NCI-H1417 treated with DMSO at 0.1 percent for 48 hours (cell line): ENCODE measurements at regions not wholly inside any gene's neighbourhood (a gene's known extent, or its start where the extent isn't known, plus 50 kb on each side); places are given as distances from the start of the nearest gene placed in this dataset.

ENCODE experiments used
- DNase-seq: peaks from one replicate; lab custom pipeline; 2025; lab: John Stamatoyannopoulos, UW

- no peak for DNase-seq
Measured at GRCh38 chr7:15916681-15917380, 230.3 kb upstream of the MEOX2 start.

GRCh38 chr7:15915686-15916293, 229.3 kb upstream of the MEOX2 start:
- DNase-seq, result no peak

GRCh38 chr7:15914611-15915010, 228.1 kb upstream of the MEOX2 start:
- no peak for DNase-seq

GRCh38 chr7:15906436-15906835, 220.0 kb upstream of the MEOX2 start:
- DNase-seq, result no peak

- no peak for DNase-seq
Measured at GRCh38 chr7:15905251-15906040, 219.0 kb upstream of the MEOX2 start.

- DNase-seq, result no peak
Measured at GRCh38 chr7:15891151-15891881, 204.8 kb upstream of the MEOX2 start.

- DNase-seq, result no peak
Measured at GRCh38 chr7:15889507-15889906, 203.0 kb upstream of the MEOX2 start.

- no peak for DNase-seq
Measured at GRCh38 chr7:15888090-15888489, 201.6 kb upstream of the MEOX2 start.

- DNase-seq, result no peak
Measured at GRCh38 chr7:15886626-15887025, 200.1 kb upstream of the MEOX2 start.

GRCh38 chr7:15885678-15886077, 199.2 kb upstream of the MEOX2 start:
- DNase-seq, result no peak

GRCh38 chr7:15874774-15875173, 188.3 kb upstream of the MEOX2 start:
- DNase-seq, result no peak

GRCh38 chr7:15870347-15870746, 183.9 kb upstream of the MEOX2 start:
- DNase-seq, result no peak

- DNase-seq, result no peak
Measured at GRCh38 chr7:15867441-15867840, 181.0 kb upstream of the MEOX2 start.

GRCh38 chr7:15866753-15867152, 180.3 kb upstream of the MEOX2 start:
- DNase-seq, result no peak

GRCh38 chr7:15864626-15864991, 178.1 kb upstream of the MEOX2 start:
- no peak for DNase-seq

GRCh38 chr7:15863951-15864625, 177.6 kb upstream of the MEOX2 start:
- DNase-seq, result no peak

- DNase-seq, result no peak
Measured at GRCh38 chr7:15862781-15863165, 176.3 kb upstream of the MEOX2 start.

- no peak for DNase-seq
Measured at GRCh38 chr7:15862016-15862780, 175.7 kb upstream of the MEOX2 start.

GRCh38 chr7:15860264-15860949, 173.9 kb upstream of the MEOX2 start:
- no peak for DNase-seq

- DNase-seq, result no peak
Measured at GRCh38 chr7:15857026-15857425, 170.5 kb upstream of the MEOX2 start.

GRCh38 chr7:15856311-15856710, 169.8 kb upstream of the MEOX2 start:
- no peak for DNase-seq
